Fibroblast of lung (primary cell): ENCODE measurements at regions not wholly inside any gene's neighbourhood (a gene's known extent, or its start where the extent isn't known, plus 50 kb on each side); places are given as distances from the start of the nearest gene placed in this dataset.
A peak's percentile ranks its signal among the peaks of the same experiment; 100 is the strongest.

ENCODE experiments used
- DNase-seq, 2 donors: peaks; one replicate each; pipeline versions ENCODE4 v3.0.0 to v3.0.0-alpha.2; 2010; ENCODE audit warnings: low read depth in 2 of 2
- H2AFZ ChIP-seq: 2 replicates; pipeline ENCODE4 v1.5.1; 2012; ENCODE audit warnings: low read length, control low read depth, inconsistent platforms
- H3K27ac ChIP-seq: 2 replicates; pipeline ENCODE4 v1.5.1; 2011; ENCODE audit warnings: low read length, control low read depth; ENCODE audit not compliant: insufficient read depth
- H3K27me3 ChIP-seq: 2 replicates; pipeline ENCODE4 v1.5.1; 2011; ENCODE audit warnings: mild to moderate bottlenecking, low read length; ENCODE audit not compliant: control insufficient read depth, insufficient read depth
- H3K36me3 ChIP-seq: 2 replicates; pipeline ENCODE4 v1.5.1; 2011; ENCODE audit warnings: low read length; ENCODE audit not compliant: control insufficient read depth, insufficient read depth
- H3K4me1 ChIP-seq: 2 replicates; pipeline ENCODE4 v1.5.1; 2011; ENCODE audit warnings: low read length; ENCODE audit not compliant: control insufficient read depth, insufficient read depth; ENCODE audit errors: extremely low read depth
- H3K4me2 ChIP-seq: 2 replicates; pipeline ENCODE4 v1.5.1; 2011; ENCODE audit warnings: low read length, control low read depth; ENCODE audit not compliant: insufficient read depth; ENCODE audit errors: extremely low read depth
- H3K4me3 ChIP-seq, 4 experiments: fragments of 200-600 bp in 1 of 4; sonication (generic) in 1 of 4; replicated peaks in 1 of 4; 2 replicates each; pipeline ENCODE4 v1.5.1; 2011 to 2016; ENCODE audit warnings: low read length in 4 of 4, low read depth in 3 of 4, mild to moderate bottlenecking in 3 of 4, control low read depth in 2 of 4, inconsistent platforms in 1 of 4, mixed read lengths in 1 of 4; ENCODE audit not compliant: insufficient read depth in 1 of 4; ENCODE audit errors: control extremely low read depth in 1 of 4
- H3K79me2 ChIP-seq: 2 replicates; pipeline ENCODE4 v1.5.1; 2012; ENCODE audit warnings: mild to moderate bottlenecking, low read length, inconsistent platforms; ENCODE audit not compliant: control insufficient read depth, insufficient read depth
- H3K9ac ChIP-seq: 2 replicates; pipeline ENCODE4 v1.5.1; 2011; ENCODE audit warnings: mild to moderate bottlenecking, low read length, control low read depth; ENCODE audit not compliant: insufficient read depth
- H3K9me3 ChIP-seq: 2 replicates; pipeline ENCODE4 v1.5.1; 2012; ENCODE audit warnings: low read depth, low read length; ENCODE audit not compliant: control insufficient read depth, insufficient read depth
- H4K20me1 ChIP-seq: 2 replicates; pipeline ENCODE4 v1.5.1; 2011; ENCODE audit warnings: low read length; ENCODE audit not compliant: control insufficient read depth, insufficient read depth; ENCODE audit errors: extremely low read depth
- EZH2 ChIP-seq: IDR thresholded peaks from 2 replicates; pipeline ENCODE4 v1.5.1; 2012; ENCODE audit warnings: low read length, control low read depth, mild to moderate bottlenecking; ENCODE audit errors: missing control alignments
- TF ChIP-seq, protein P1 (sequence below), 2 donors: IDR thresholded peaks in 1 of 2; conservative IDR thresholded peaks in 1 of 2; 1 replicate in 1 of 2; 2 replicates in 1 of 2; pipeline ENCODE4 v1.5.1; 2011 to 2012; ENCODE audit warnings: low read length in 2 of 2, control low read depth in 1 of 2, inconsistent platforms in 1 of 2, low read depth in 1 of 2, mild to moderate bottlenecking in 1 of 2

- Histone ChIP-seq H2AFZ (no peak overlapping the region), H3K9me3 (no peaks in the 10 kb centered on the region), H3K4me2 (no peak overlapping the region), H4K20me1 (no peaks in the 10 kb centered on the region), H3K79me2 (no peaks in the 10 kb centered on the region), H3K27ac (no peak overlapping the region), H3K4me3 (no peak overlapping the region), H3K4me1 (no peaks in the 10 kb centered on the region), H3K27me3 (no peaks in the 10 kb centered on the region), H3K9ac (no peak overlapping the region), H3K36me3 (no peaks in the 10 kb centered on the region)
- DNase-seq, result peak in 1 of 2 donors; percentile 39
- TF ChIP-seq, protein P1, sequence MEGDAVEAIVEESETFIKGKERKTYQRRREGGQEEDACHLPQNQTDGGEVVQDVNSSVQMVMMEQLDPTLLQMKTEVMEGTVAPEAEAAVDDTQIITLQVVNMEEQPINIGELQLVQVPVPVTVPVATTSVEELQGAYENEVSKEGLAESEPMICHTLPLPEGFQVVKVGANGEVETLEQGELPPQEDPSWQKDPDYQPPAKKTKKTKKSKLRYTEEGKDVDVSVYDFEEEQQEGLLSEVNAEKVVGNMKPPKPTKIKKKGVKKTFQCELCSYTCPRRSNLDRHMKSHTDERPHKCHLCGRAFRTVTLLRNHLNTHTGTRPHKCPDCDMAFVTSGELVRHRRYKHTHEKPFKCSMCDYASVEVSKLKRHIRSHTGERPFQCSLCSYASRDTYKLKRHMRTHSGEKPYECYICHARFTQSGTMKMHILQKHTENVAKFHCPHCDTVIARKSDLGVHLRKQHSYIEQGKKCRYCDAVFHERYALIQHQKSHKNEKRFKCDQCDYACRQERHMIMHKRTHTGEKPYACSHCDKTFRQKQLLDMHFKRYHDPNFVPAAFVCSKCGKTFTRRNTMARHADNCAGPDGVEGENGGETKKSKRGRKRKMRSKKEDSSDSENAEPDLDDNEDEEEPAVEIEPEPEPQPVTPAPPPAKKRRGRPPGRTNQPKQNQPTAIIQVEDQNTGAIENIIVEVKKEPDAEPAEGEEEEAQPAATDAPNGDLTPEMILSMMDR (conservative IDR thresholded peaks at IDR 0.05 in 1 of 2, IDR thresholded peaks at IDR 0.05 in 1 of 2; ENCODE audit: low read depth in 1 of 2, low read length in 2 of 2), result no peak
- no peak for TF ChIP-seq EZH2
Observed at GRCh38 chr6:121608270-121608669, 172.8 kb downstream of the GJA1 start.

DNA sequence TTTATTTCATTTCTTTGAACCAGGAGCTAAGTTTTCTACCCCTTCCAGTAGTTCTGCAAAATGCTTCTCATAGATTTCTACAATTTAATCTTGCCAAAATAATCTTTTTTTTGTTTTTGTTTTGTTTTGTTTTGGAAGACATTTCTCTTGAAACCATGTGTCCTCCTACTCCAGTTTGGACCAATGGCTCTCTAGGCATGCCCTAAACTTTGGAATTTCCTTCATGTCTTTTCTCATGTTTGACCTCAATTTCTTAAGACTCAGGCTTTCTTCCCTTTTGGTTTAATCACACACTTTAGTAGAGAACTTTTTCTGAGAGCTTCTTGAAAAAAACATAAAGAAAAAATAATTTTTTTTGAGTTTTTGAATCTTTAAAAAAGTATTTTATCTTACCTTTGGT, 173.8 kb downstream of the GJA1 start:
- Histone ChIP-seq H3K27ac (no peak overlapping the region), H2AFZ (no peak overlapping the region), H3K79me2 (no peaks in the 10 kb centered on the region), H3K27me3 (no peaks in the 10 kb centered on the region), H3K9me3 (no peaks in the 10 kb centered on the region), H3K4me2 (no peak overlapping the region), H3K9ac (no peak overlapping the region), H3K4me1 (no peaks in the 10 kb centered on the region), H3K4me3 (no peak overlapping the region), H4K20me1 (no peaks in the 10 kb centered on the region), H3K36me3 (no peaks in the 10 kb centered on the region)
- TF ChIP-seq, protein P1 (conservative IDR thresholded peaks at IDR 0.05 in 1 of 2, IDR thresholded peaks at IDR 0.05 in 1 of 2; ENCODE audit: low read depth in 1 of 2, low read length in 2 of 2), result no peak
- TF ChIP-seq EZH2, result no peak
- no peak for DNase-seq

GRCh38 chr6:121612927-121613326, 177.5 kb downstream of the GJA1 start:
- no peaks in the 10 kb centered on the region for H3K9me3 ChIP-seq
- H3K36me3 ChIP-seq, result no peaks in the 10 kb centered on the region
- no peaks in the 10 kb centered on the region for H4K20me1 ChIP-seq
- H3K4me1 ChIP-seq, result no peaks in the 10 kb centered on the region
- no peaks in the 10 kb centered on the region for H3K79me2 ChIP-seq
- DNase-seq, result no peak
- no peaks in the 10 kb centered on the region for H3K27me3 ChIP-seq
- no peak overlapping the region for H3K4me3 ChIP-seq
- TF ChIP-seq EZH2, result no peak
- TF ChIP-seq, protein P1 (conservative IDR thresholded peaks at IDR 0.05 in 1 of 2, IDR thresholded peaks at IDR 0.05 in 1 of 2; ENCODE audit: low read depth in 1 of 2, low read length in 2 of 2), result no peak
- no peak overlapping the region for H2AFZ ChIP-seq
- peak overlapping the region; percentile 60 for H3K4me2 ChIP-seq
- H3K9ac ChIP-seq, result no peak overlapping the region
- no peak overlapping the region for H3K27ac ChIP-seq
